Pancreas (tissue), 10 donors: ENCODE measurements at regions not wholly inside any gene's neighbourhood (a gene's known extent, or its start where the extent isn't known, plus 50 kb on each side); places are given as distances from the start of the nearest gene placed in this dataset.
A peak's percentile ranks its signal among the peaks of the same experiment; 100 is the strongest.
"Not testable (repeated sequence)": the region's sequence is repeated elsewhere in the genome, so short reads cannot be mapped to it uniquely, and the experiment has no call there.

ENCODE experiments used
- ATAC-seq, 4 donors: fragments of 200-7000 bp; cut with Tn5 transposase; one replicate each; pipeline versions ENCODE4 v1.8.0 to v1.9.1; 2020; ENCODE audit warnings: mild to moderate bottlenecking in 4 of 4, moderate library complexity in 4 of 4
- DNase-seq, 6 donors: peaks; one replicate each; pipeline ENCODE4 v3.0.0-alpha.2; 2020
- FAIRE-seq: peaks from 2 replicates; lab custom pipeline; 2012; peaks lifted over from hg19 to GRCh38; lab: Jason Lieb, UNC
- H3K27ac ChIP-seq, 4 donors: fragments of 200-600 bp; sonication (generic); 1 replicate in 3 of 4; 2 replicates in 1 of 4; pipeline versions ENCODE4 v1.5.0 to v1.8.0; 2020
- H3K27me3 ChIP-seq, 4 donors: fragments of 200-600 bp; one replicate each; pipeline ENCODE4 v1.8.0; 2021
- H3K36me3 ChIP-seq, 3 donors: fragments of 200-600 bp; sonication (generic) in 1 of 3; one replicate each; pipeline versions ENCODE4 v1.5.0 to v1.8.0; 2020 to 2021
- H3K4me1 ChIP-seq, 3 donors: fragments of 200-600 bp; one replicate each; pipeline ENCODE4 v1.8.0; 2021
- H3K4me3 ChIP-seq, 4 donors: fragments of 200-600 bp; sonication (generic) in 2 of 4; one replicate each; pipeline versions ENCODE4 v1.5.0 to v1.8.0; 2020 to 2021
- H3K9me3 ChIP-seq, 4 donors: fragments of 200-600 bp; one replicate each; pipeline ENCODE4 v1.8.0; 2021
- CTCF ChIP-seq, 4 donors: fragments of 200-600 bp; sonication (generic) in 3 of 4; IDR thresholded peaks; one replicate each; pipeline versions ENCODE4 v1.5.0 to v1.8.0; 2021; ENCODE audit warnings: antibody characterized with exemption in 4 of 4
- whole genome bisulfite sequencing, 2 donors: extraction: QIAGEN DNeasy Blood & Tissue Kit; methylation state at CpG; one replicate each; pipeline ENCODE4 v1.1.7; 2013; 5-methylcytosine and 5-hydroxymethylcytosine counted together
- intact Hi-C, 3 donors: fragments of 100-400 bp; cut with DNase I; formaldehyde crosslinking; loops; one replicate each; pipeline versions ENCODE4 v1.11.1 to v1.14.2; 2022
- donor health status: healthy with polysubstance abuse.
- donor health status: DM: no; HTN: no; CAD: no; lungs with moderate emphysema.
- donor health status: DM: no; HTN: no; CAD: no.
- donor health status: control.
- donor health status: control.
- donor health status: Bipolar disorder and iron deficiency.
- donor health status: DM: yes; HTN: yes; CAD: no.
- donor health status: DM: no; HTN: no; CAD: no.
- donor health status: DM: no; HTN: no; CAD: no.
- donor health status: DM: yes; HTN: yes; CAD: no.

GRCh38 chr10:30694518-30695228 is 65.1 kb upstream of the LYZL2 start:
- ATAC-seq: no peak
- Histone ChIP-seq H3K27ac (no peak overlapping the region), H3K9me3 (no peaks in the 10 kb centered on the region), H3K27me3 (no peaks in the 10 kb centered on the region), H3K4me3 (no peak overlapping the region), H3K36me3 (no peaks in the 10 kb centered on the region), H3K4me1 (no peaks in the 10 kb centered on the region)
- no peak for DNase-seq
- WGBS, 2 donors: 55 to 72% methylated on average over 6 of the region's 6 CpGs
- intact Hi-C loops: no loop called here
- TF ChIP-seq CTCF (IDR thresholded peaks at IDR 0.05): no peak
- FAIRE-seq: no peak

DNA sequence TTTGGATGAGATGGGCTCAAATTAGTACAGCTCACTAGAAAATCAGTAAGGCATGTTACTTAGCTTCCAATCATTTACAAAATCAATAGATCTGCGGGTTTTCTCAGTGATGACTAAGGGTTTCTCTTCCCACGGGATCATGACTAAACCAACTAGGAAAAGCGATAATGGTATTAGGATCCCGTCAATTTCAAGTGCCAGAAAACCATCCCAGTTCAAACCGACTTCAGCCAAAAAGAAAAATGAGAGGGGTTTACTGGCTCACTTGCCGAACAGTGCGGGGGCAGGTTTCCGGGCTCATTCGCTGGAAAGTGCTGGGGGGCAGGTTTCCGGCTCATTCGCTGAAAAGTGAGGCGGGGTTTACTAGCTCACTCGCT is 62.1 kb upstream of the LYZL2 start:
- Histone ChIP-seq H3K4me3 (no peak overlapping the region), H3K27me3 (no peaks in the 10 kb centered on the region), H3K27ac (no peak overlapping the region), H3K36me3 (no peaks in the 10 kb centered on the region), H3K4me1 (no peaks in the 10 kb centered on the region), H3K9me3 (no peaks in the 10 kb centered on the region)
- ATAC-seq (no peak), DNase-seq (no peak), FAIRE-seq (no peak)
- intact Hi-C loops: no loop called here
- no peak for TF ChIP-seq CTCF (IDR thresholded peaks at IDR 0.05)
- 78 to 83% methylated on average over 13 of the region's 13 CpGs for WGBS, 2 donors

- H3K27ac ChIP-seq, H3K36me3 ChIP-seq, DNase-seq, H3K4me3 ChIP-seq, FAIRE-seq, H3K9me3 ChIP-seq, intact Hi-C loops, ATAC-seq, H3K27me3 ChIP-seq, H3K4me1 ChIP-seq: not testable (repeated sequence)
- WGBS, 2 donors: 80 to 82% methylated on average over 24 of the region's 24 CpGs
Observed at GRCh38 chr10:30690948-30691638, 61.5 kb upstream of the LYZL2 start.

DNA sequence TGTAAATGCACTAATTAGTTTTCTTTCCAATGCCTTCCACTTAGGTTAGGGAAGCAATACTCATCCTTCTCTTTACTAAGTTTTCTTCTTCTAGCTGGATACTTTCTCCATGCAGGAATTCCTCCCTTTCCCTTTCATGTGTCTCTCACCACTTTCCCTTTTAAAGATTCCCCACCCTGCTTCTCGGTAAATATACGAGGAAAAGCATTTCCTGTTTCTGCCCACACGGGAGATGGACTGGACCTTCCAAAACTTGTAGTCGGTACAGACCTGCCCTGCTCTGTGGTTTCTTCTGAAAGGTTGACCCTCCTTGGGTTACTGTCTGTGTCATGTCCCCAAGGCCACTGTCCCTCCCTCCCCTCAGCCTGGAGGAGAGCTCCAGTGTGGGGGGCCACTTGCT is 58.9 kb upstream of the LYZL2 start:
- Histone ChIP-seq H3K4me1 (no peaks in the 10 kb centered on the region), H3K9me3 (no peaks in the 10 kb centered on the region), H3K4me3 (no peak overlapping the region), H3K27ac (no peak overlapping the region), H3K36me3 (no peaks in the 10 kb centered on the region), H3K27me3 (no peaks in the 10 kb centered on the region)
- intact Hi-C loops: no loop called here
- no peak for ATAC-seq
- TF ChIP-seq CTCF (IDR thresholded peaks at IDR 0.05): no peak
- WGBS, 2 donors: 39 to 49% methylated on average over 4 of the region's 4 CpGs
- FAIRE-seq: no peak
- DNase-seq: no peak

DNA sequence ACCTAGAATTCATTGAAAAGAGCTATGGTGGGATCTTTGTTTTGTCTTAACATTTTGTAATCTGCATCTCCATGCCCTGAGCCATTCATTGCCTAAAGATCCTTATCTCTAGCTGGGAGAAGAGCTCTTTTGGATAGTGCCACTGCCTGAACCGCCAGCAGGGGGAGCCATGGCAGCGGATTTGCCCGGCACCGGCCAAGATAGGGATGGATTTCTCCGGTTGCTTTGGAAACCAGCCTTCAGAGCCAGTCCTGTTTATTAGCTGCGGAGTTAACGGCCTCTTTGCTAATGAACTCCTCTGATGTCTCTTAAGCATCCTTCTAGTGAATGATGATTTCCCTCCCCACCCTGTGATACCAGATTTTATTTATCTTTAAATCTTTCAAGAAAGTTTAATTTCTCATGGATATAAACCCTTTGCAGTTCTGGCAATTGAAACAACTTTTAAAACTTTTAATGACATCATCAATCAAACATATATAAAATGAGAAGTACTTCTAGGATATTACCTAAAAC is 58.2 kb upstream of the LYZL2 start:
- peak in 5 of 6 donors; percentile 29 to 87 (median 63) for DNase-seq
- no peak for FAIRE-seq

More for the DNA sequence above, 58.2 kb upstream of the LYZL2 start:
- Histone ChIP-seq H3K36me3 (no peaks in the 10 kb centered on the region), H3K4me1 (no peaks in the 10 kb centered on the region), H3K27me3 (no peaks in the 10 kb centered on the region), H3K9me3 (no peaks in the 10 kb centered on the region), H3K27ac (no peak overlapping the region), H3K4me3 (no peak overlapping the region)
- peak; percentile 47 to 86 (median 73) for TF ChIP-seq CTCF (IDR thresholded peaks at IDR 0.05)
- intact Hi-C loops: no loop called here
- 0 to 1% methylated on average over 7 of the region's 7 CpGs for WGBS, 2 donors
- ATAC-seq: peak in 3 of 4 donors; percentile 85 to 89 (median 86)
